22Rv1 (cell line): ENCODE measurements at regions not wholly inside any gene's neighbourhood (a gene's known extent, or its start where the extent isn't known, plus 50 kb on each side); places are given as distances from the start of the nearest gene placed in this dataset.

ENCODE experiments used
- ZFX ChIP-seq: fragments of 450-650 bp; IDR thresholded peaks from 2 replicates; pipeline ENCODE4 v1.6.1; 2017; ENCODE audit warnings: antibody characterized with exemption, borderline replicate concordance
- TF ChIP-seq, protein P1 (sequence below): fragments of 450-650 bp; IDR thresholded peaks from 2 replicates; pipeline ENCODE4 v1.5.1; 2017; ENCODE audit warnings: mild to moderate bottlenecking

DNA sequence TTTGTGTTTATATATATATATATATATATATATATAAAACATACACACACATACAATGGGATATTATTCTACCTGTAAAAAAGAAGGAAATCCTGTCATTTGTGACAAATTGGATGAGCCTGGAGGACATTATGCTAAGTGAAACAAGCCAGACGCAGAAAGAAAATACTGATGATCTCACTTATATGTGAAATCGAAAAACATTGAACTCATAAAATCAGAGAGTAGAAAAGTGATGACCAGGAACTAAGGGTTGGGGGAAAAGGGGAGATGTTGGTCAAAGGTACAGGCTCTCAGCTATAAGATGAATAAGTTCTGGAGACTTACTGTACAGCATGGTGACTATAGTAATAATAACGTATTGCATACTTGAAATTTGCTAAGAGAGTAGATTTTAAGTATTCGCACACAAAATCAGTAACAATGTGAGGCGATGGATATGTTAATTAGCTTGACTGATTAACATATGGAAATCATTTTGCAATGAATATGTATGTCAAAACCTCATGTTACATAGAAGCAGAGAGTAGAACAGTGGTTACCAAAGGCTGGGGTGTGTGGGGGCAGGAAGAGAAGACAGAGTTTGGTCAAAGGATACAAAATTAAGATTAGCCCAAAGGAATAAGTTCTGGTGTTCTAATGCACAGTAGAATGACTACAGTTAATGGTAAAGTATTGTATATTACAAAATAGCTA, 92.3 kb upstream of the PHACTR1 start:
- TF ChIP-seq, protein P1, sequence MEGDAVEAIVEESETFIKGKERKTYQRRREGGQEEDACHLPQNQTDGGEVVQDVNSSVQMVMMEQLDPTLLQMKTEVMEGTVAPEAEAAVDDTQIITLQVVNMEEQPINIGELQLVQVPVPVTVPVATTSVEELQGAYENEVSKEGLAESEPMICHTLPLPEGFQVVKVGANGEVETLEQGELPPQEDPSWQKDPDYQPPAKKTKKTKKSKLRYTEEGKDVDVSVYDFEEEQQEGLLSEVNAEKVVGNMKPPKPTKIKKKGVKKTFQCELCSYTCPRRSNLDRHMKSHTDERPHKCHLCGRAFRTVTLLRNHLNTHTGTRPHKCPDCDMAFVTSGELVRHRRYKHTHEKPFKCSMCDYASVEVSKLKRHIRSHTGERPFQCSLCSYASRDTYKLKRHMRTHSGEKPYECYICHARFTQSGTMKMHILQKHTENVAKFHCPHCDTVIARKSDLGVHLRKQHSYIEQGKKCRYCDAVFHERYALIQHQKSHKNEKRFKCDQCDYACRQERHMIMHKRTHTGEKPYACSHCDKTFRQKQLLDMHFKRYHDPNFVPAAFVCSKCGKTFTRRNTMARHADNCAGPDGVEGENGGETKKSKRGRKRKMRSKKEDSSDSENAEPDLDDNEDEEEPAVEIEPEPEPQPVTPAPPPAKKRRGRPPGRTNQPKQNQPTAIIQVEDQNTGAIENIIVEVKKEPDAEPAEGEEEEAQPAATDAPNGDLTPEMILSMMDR = no peak
- TF ChIP-seq ZFX = no peak
